Suprapubic skin (tissue), 4 donors: ENCODE measurements at regions not wholly inside any gene's neighbourhood (a gene's known extent, or its start where the extent isn't known, plus 50 kb on each side); places are given as distances from the start of the nearest gene placed in this dataset.

Experiments
- DNase-seq, 2 donors: peaks; one replicate each; pipeline ENCODE4 v3.0.0-alpha.2; 2019; ENCODE audit warnings: low spot score in 2 of 2
- H3K27ac ChIP-seq: fragments of 200-600 bp; sonication (generic); one replicate; pipeline ENCODE4 v1.5.1; 2019
- H3K27me3 ChIP-seq: fragments of 200-600 bp; sonication (generic); one replicate; pipeline ENCODE4 v1.5.1; 2019
- H3K36me3 ChIP-seq: fragments of 200-600 bp; sonication (generic); one replicate; pipeline ENCODE4 v1.5.1; 2019
- H3K4me1 ChIP-seq: fragments of 200-600 bp; sonication (generic); one replicate; pipeline ENCODE4 v1.5.1; 2019
- H3K4me3 ChIP-seq: fragments of 200-600 bp; sonication (generic); one replicate; pipeline ENCODE4 v1.5.1; 2019; ENCODE audit warnings: mild to moderate bottlenecking
- H3K9me3 ChIP-seq: fragments of 200-600 bp; sonication (generic); one replicate; pipeline ENCODE4 v1.5.1; 2019
- EP300 ChIP-seq: sonication (generic); formaldehyde crosslinking; IDR thresholded peaks from one replicate; pipeline ENCODE4 v1.6.1; 2017; ENCODE audit warnings: antibody characterized with exemption
- POLR2A ChIP-seq, 2 donors: fragments of 450-650 bp; IDR thresholded peaks; one replicate each; pipeline ENCODE4 v1.6.1; 2017; ENCODE audit warnings: antibody characterized with exemption in 2 of 2, mild to moderate bottlenecking in 2 of 2, moderate library complexity in 2 of 2
- POLR2AphosphoS5 ChIP-seq, 3 donors: sonication (generic); formaldehyde crosslinking; IDR thresholded peaks; one replicate each; pipeline ENCODE4 v1.6.1; 2017; ENCODE audit warnings: antibody characterized with exemption in 3 of 3
- WGBS: methylation state at CpG from one replicate; pipeline ENCODE4 v1.1.5; 2018; 5-methylcytosine and 5-hydroxymethylcytosine counted together
- TF ChIP-seq, protein P1 (sequence below), 2 donors: fragments of 200-600 bp in 1 of 2; fragments of 450-650 bp in 1 of 2; sonication (generic) in 1 of 2; IDR thresholded peaks; one replicate each; pipeline ENCODE4 v1.5.1; 2016 to 2019; ENCODE audit warnings: antibody characterized with exemption in 2 of 2, mild to moderate bottlenecking in 1 of 2, moderate library complexity in 1 of 2

DNA sequence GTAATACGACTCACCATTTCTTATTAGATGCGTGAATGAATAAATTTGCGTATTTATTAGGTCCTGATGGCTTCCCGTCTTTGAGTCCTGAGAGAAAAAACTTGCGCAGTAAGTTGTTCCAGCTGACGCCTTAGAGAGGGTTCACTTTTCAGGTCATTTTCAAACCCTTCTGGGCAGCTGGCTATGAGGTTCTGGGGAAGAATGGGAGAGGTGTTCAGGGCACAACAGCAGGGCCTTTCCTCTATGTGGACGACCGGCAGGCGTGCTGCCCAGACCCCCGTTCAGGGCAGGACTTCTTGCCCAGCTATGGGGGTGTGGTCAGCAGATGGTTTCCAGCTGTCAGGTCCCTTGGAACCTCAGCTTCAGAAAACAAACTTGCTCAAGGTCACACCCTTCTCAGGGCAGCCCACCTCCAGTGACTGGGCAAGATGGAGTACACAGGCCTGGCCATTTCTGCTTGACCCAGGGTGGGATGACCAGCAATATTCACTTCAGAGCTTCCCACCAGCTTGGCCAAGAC lies 61.1 kb upstream of the TNP1 start:
- Histone ChIP-seq H3K4me1 (no peaks in the 10 kb centered on the region), H3K27ac (no peak overlapping the region), H3K9me3 (no peaks in the 10 kb centered on the region), H3K36me3 (no peaks in the 10 kb centered on the region), H3K4me3 (no peak overlapping the region), H3K27me3 (no peaks in the 10 kb centered on the region)
- no peak for TF ChIP-seq POLR2AphosphoS5 (IDR thresholded peaks at IDR 0.05)
- TF ChIP-seq, protein P1, sequence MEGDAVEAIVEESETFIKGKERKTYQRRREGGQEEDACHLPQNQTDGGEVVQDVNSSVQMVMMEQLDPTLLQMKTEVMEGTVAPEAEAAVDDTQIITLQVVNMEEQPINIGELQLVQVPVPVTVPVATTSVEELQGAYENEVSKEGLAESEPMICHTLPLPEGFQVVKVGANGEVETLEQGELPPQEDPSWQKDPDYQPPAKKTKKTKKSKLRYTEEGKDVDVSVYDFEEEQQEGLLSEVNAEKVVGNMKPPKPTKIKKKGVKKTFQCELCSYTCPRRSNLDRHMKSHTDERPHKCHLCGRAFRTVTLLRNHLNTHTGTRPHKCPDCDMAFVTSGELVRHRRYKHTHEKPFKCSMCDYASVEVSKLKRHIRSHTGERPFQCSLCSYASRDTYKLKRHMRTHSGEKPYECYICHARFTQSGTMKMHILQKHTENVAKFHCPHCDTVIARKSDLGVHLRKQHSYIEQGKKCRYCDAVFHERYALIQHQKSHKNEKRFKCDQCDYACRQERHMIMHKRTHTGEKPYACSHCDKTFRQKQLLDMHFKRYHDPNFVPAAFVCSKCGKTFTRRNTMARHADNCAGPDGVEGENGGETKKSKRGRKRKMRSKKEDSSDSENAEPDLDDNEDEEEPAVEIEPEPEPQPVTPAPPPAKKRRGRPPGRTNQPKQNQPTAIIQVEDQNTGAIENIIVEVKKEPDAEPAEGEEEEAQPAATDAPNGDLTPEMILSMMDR (IDR thresholded peaks at IDR 0.05) = no peak
- no peak for DNase-seq
- 87% methylated on average over 10 of the region's 10 CpGs for WGBS

DNA sequence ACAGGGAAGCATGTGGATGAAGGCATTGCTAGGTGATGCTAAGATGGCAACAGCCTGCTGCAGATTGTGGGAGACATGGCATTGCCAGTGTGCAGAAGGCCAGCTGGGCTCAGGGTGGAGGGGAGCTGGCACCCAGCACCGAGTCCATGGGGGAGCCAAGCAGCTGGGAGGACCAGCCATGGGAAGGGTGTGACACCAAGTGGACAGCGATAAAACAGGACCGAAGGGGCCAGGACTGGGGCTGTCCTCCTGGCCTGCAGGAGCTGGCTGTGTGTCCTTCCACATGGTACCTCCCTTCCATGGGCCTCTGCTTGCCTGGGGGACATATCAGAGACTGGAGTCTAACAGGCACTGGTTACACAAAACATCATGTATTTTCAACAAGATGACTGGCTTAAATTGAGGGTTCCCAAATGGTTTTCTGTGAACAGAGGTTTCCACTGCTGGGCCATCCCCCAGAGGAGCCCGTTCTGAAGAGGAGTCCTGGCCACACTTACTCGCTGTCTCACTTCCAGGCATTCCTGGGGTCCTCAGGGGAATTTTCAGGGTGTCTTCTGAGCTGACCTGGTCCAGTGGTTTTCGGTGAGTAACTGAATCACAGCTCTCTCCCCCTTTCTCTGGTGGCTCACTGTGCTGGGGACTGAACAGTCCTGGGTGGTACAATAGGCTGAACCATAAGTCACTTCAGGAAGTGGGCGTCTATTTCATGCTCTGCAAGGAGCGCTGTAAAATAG lies 60.4 kb upstream of the TNP1 start:
- H3K27ac ChIP-seq = no peak overlapping the region
- no peaks in the 10 kb centered on the region for H3K4me1 ChIP-seq
- no peak for DNase-seq
- H3K36me3 ChIP-seq = no peaks in the 10 kb centered on the region
- H3K4me3 ChIP-seq = no peak overlapping the region
- no peaks in the 10 kb centered on the region for H3K9me3 ChIP-seq
- TF ChIP-seq POLR2AphosphoS5 (IDR thresholded peaks at IDR 0.05) (no peak), POLR2A (IDR thresholded peaks at IDR 0.05) (no peak), EP300 (no peak)
- TF ChIP-seq, protein P1 (IDR thresholded peaks at IDR 0.05) = no peak
- no peaks in the 10 kb centered on the region for H3K27me3 ChIP-seq
- 88% methylated on average over 5 of the region's 8 CpGs for WGBS

DNA sequence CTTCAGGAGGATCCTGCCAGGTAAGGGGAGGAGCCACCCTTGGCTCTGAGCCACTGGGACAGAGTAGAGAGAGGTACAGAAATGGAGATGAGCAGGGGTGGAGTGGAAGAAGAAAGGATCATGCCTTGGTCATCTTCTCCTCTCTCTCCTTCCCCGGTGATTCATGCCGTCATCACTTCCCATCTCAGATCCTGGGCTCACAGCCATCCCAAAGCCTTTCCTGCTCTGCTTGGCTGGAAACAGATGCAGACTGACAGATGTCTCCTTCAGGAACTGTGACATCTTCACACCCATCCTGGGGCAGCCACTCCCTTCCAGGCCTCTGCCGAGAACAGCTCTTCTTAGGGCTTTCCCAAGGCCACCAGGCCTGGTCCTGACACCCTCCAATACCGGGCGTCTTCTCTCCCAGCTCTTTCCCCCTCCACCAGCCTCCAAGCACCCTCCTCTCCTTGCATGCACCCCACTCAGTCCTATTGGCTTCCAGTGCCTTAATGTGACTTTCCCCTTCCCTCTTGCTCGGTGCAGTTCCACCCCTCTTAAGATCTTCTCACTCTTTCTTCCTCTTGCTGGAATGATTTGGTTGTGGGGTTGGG lies 58.3 kb upstream of the TNP1 start:
- H3K36me3 ChIP-seq = no peaks in the 10 kb centered on the region
- no peaks in the 10 kb centered on the region for H3K9me3 ChIP-seq
- no peaks in the 10 kb centered on the region for H3K27me3 ChIP-seq
- TF ChIP-seq EP300 = no peak
- no peak for TF ChIP-seq POLR2A (IDR thresholded peaks at IDR 0.05)
- TF ChIP-seq, protein P1 (IDR thresholded peaks at IDR 0.05) = no peak
- peak in 1 of 2 donors; percentile 72 for DNase-seq
- no peaks in the 10 kb centered on the region for H3K4me1 ChIP-seq
- 40% methylated on average over 6 of the region's 6 CpGs for WGBS
- H3K27ac ChIP-seq = peak overlapping the region; percentile 50
- H3K4me3 ChIP-seq = no peak overlapping the region

DNA sequence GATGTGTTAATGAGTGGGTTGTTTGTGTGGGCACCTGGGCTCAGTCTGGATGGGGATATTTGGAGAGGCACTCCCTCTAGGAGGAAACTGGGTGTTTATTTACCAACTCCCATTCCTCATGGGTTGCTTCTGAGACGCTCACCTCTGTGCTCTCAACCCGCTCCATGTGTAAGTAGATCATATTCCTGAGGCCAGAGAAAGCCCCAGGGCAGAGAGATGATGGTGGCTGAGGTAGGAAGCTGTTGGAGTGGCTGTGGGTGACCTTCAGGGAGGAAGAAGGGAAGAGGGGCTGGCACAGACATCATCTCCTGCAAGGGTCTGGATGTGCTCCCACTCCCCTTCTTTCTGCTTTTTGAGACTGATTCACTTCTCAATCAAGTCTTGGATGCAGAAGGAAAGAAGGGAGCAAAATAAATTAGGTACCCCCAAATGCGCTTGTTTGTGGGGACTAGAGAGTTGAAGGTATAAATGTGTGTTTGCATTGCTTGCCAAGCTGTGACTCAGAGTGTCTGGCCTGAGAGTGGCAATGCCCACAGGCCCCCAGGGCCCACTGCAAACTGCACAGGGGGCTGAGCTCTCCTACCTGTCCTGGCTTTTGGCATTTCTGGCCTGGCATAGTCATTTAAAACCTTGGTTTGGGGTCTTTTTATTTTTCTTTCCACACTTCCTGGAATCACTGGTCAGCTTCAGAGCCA lies 57.2 kb upstream of the TNP1 start:
- H3K9me3 ChIP-seq = no peaks in the 10 kb centered on the region
- no peak for DNase-seq
- TF ChIP-seq, protein P1 (IDR thresholded peaks at IDR 0.05) = no peak
- TF ChIP-seq POLR2A (IDR thresholded peaks at IDR 0.05) (no peak), EP300 (no peak), POLR2AphosphoS5 (IDR thresholded peaks at IDR 0.05) (no peak)
- H3K4me1 ChIP-seq = no peaks in the 10 kb centered on the region
- no peak overlapping the region for H3K4me3 ChIP-seq
- H3K36me3 ChIP-seq = no peaks in the 10 kb centered on the region
- 90% methylated on average over 3 of the region's 3 CpGs for WGBS
- no peaks in the 10 kb centered on the region for H3K27me3 ChIP-seq
- peak overlapping the region; percentile 50 for H3K27ac ChIP-seq

DNA sequence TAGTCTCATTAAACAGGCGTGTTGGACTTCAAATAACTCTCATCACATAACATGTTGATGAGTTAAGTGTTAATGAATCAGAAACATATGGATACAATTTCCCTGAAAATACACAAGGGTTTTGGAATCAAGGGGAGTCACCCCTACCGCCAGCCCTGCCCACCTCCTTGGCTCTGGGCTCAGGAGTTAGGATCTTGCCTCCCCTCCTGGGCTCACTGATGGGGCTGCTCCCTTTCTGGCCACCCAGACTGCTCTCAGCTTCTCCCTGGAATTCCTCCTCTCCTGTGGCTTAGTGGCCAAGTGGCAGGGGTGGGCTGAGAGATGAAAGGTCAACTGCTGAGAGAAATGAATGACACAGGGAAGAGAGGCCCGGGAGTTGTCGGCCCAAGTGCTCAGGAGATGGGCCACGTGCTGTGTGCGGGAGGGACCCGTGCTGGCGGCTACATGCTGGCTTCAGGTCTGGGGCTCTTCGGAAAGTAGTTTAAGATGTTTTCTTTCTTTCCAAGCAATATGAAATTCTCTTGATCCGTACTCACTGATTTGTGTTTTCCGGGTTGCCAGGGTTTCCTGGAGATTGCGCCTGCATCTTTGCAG lies 55.8 kb upstream of the TNP1 start:
- no peaks in the 10 kb centered on the region for H3K36me3 ChIP-seq
- WGBS = 76% methylated on average over 12 of the region's 12 CpGs
- H3K27ac ChIP-seq = peak overlapping the region; percentile 36
- H3K9me3 ChIP-seq = no peaks in the 10 kb centered on the region
- TF ChIP-seq, protein P1 (IDR thresholded peaks at IDR 0.05) = no peak
- TF ChIP-seq POLR2A (IDR thresholded peaks at IDR 0.05) (no peak), POLR2AphosphoS5 (IDR thresholded peaks at IDR 0.05) (no peak), EP300 (no peak)
- H3K4me3 ChIP-seq = no peak overlapping the region
- peak in 1 of 2 donors; percentile 67 for DNase-seq
- H3K27me3 ChIP-seq = no peaks in the 10 kb centered on the region
- no peaks in the 10 kb centered on the region for H3K4me1 ChIP-seq
